ENCODE measurements at regions not wholly inside any gene's neighbourhood (a gene's known extent, or its start where the extent isn't known, plus 50 kb on each side); places are given as distances from the start of the nearest gene placed in this dataset.

- no peak for DNase-seq (ENCODE audit: low spot score)
- Histone ChIP-seq H3K4me1 (ENCODE audit: insufficient read depth) (no peaks in the 10 kb centered on the region), H3K27me3 (ENCODE audit: insufficient read depth) (no peaks in the 10 kb centered on the region), H3K4me3 (no peak overlapping the region), H2AFZ (no peak overlapping the region), H3K36me3 (ENCODE audit: insufficient read depth) (no peaks in the 10 kb centered on the region), H3F3A (replicated peaks; ENCODE audit: low read depth) (no peaks in the 10 kb centered on the region), H3K9me2 (ENCODE audit: insufficient read depth) (no peaks in the 10 kb centered on the region), H3K4me2 (no peak overlapping the region), H3K79me2 (replicated peaks; ENCODE audit: insufficient read depth) (no peaks in the 10 kb centered on the region), H4K20me1 (replicated peaks; ENCODE audit: insufficient read depth) (no peaks in the 10 kb centered on the region; the same call in 1 of the 2 replicates), H3K27ac (ENCODE audit: low read depth) (no peak overlapping the region)
- Mint-ChIP-seq H3K27ac (no peak overlapping the region), H3K4me3 (no peak overlapping the region), H3K4me1 (no peaks in the 10 kb centered on the region), H3K27me3 (ENCODE audit: insufficient read depth, low read depth, poor library complexity) (no peaks in the 10 kb centered on the region), H3K9me3 (no peaks in the 10 kb centered on the region), H3K36me3 (ENCODE audit: low read depth) (no peaks in the 10 kb centered on the region)
- TF ChIP-seq NANOG (IDR thresholded peaks at IDR 0.05; ENCODE audit: borderline replicate concordance) (no peak), ZNF462 (CRISPR knock-in tag; IDR thresholded peaks at IDR 0.05) (no peak), ZNF114 (CRISPR knock-in tag; IDR thresholded peaks at IDR 0.05) (no peak), STAT1 (IDR thresholded peaks at IDR 0.05; ENCODE audit: unreplicated experiment) (no peak), POLR2AphosphoS5 (IDR thresholded peaks at IDR 0.05; ENCODE audit: low read depth) (no peak), ZNF331 (CRISPR knock-in tag; IDR thresholded peaks at IDR 0.05; ENCODE audit: low read depth) (no peak), EZH2phosphoT487 (IDR thresholded peaks at IDR 0.05; ENCODE audit: unreplicated experiment) (no peak), REST (IDR thresholded peaks at IDR 0.05; ENCODE audit: unreplicated experiment) (no peak), JUNB (IDR thresholded peaks at IDR 0.05; ENCODE audit: unreplicated experiment) (no peak), CTCF (conservative IDR thresholded peaks at IDR 0.05; ENCODE audit: low read depth in 2 of 2) (no peak), EZH2 (IDR thresholded peaks at IDR 0.05; ENCODE audit: low read depth, unreplicated experiment) (no peak), CREB1 (CRISPR knock-in tag; IDR thresholded peaks at IDR 0.05; ENCODE audit: low read depth) (no peak), ETS1 (IDR thresholded peaks at IDR 0.05) (no peak)
- ATAC-seq = no peak
Observed at GRCh38 chr14:100982353-100982752, 78.8 kb upstream of the RTL1 start.
